ENCODE measurements at regions not wholly inside any gene's neighbourhood (a gene's known extent, or its start where the extent isn't known, plus 50 kb on each side); places are given as distances from the start of the nearest gene placed in this dataset.

DNA sequence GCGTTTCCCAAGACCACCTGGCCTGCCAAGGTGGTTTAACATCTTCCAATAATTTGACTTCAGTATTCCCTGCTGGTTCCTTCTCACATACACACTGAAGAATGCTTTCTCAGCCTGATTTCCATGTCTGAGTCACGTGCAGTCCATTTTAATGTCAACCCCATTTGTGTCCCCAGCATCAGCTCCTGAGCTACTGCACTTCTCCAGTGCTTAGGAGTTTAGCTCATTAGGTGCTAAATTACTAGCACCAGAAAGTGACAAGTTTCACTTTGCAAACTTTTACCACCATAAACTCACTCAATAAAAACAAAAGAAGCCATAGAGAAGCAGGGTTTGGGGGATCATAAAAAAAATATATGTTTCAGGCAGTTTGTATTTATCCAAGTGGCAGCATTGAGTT, 279.3 kb upstream of the SORCS1 start:
- Histone ChIP-seq H3K27ac (no peak overlapping the region), H3K9me3 (no peaks in the 10 kb centered on the region), H3K4me3 (no peak overlapping the region), H3K36me3 (no peaks in the 10 kb centered on the region), H3K4me1 (no peaks in the 10 kb centered on the region), H3K27me3 (no peaks in the 10 kb centered on the region)
- DNase-seq, result no peak
- intact Hi-C loops (cut with DNase I), result no loop called here
- 63 to 81% methylated on average over 2 of the region's 2 CpGs for WGBS, 2 donors
- TF ChIP-seq POLR2AphosphoS5 (IDR thresholded peaks at IDR 0.05), result no peak
- TF ChIP-seq CTCF (IDR thresholded peaks at IDR 0.05), result no peak
- TF ChIP-seq EP300 (IDR thresholded peaks at IDR 0.05), result no peak
- no peak for TF ChIP-seq POLR2A (IDR thresholded peaks at IDR 0.05)

GRCh38 chr10:107443326-107443725, 278.8 kb upstream of the SORCS1 start:
- H3K4me3 ChIP-seq, result no peak overlapping the region
- TF ChIP-seq POLR2A (IDR thresholded peaks at IDR 0.05) (no peak), CTCF (IDR thresholded peaks at IDR 0.05) (no peak), POLR2AphosphoS5 (IDR thresholded peaks at IDR 0.05) (no peak), EP300 (IDR thresholded peaks at IDR 0.05) (no peak)
- H3K4me1 ChIP-seq, result no peaks in the 10 kb centered on the region
- no peaks in the 10 kb centered on the region for H3K36me3 ChIP-seq
- no peaks in the 10 kb centered on the region for H3K27me3 ChIP-seq
- H3K27ac ChIP-seq, result no peak overlapping the region
- intact Hi-C loops (cut with DNase I), result no loop called here
- WGBS, 2 donors, result 0% methylated on average over 1 of the region's 1 CpG
- H3K9me3 ChIP-seq, result no peaks in the 10 kb centered on the region
- DNase-seq, result no peak

DNA sequence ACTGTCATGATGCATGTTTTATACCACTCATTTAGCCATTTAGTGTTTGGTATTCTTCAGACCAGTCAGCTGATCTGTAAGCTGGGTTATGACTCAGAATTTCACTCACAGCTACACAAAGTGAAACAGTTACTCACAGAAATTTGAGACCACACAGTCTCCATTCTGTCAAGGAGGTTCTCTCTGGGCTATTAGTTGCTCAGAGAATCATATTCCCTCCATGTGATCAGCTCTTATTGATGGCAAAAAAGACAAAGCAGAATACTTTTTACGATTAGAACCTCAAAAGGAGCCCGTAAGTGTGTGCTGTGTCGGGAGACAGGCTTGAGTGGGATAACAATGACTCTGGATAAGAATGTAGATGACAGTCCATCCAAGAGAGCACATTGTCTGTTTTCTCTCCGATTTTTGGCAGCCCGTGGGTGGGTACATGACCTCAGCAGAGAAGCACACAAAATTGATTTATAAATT, 277.6 kb upstream of the SORCS1 start:
- no peak for TF ChIP-seq CTCF (IDR thresholded peaks at IDR 0.05)
- no peak for TF ChIP-seq EP300 (IDR thresholded peaks at IDR 0.05)
- TF ChIP-seq POLR2AphosphoS5 (IDR thresholded peaks at IDR 0.05), result no peak
- TF ChIP-seq POLR2A (IDR thresholded peaks at IDR 0.05), result no peak
- 72 to 92% methylated on average over 5 of the region's 5 CpGs for WGBS, 2 donors
- Histone ChIP-seq H3K4me3 (no peak overlapping the region), H3K27ac (no peak overlapping the region), H3K9me3 (no peaks in the 10 kb centered on the region), H3K27me3 (no peaks in the 10 kb centered on the region), H3K36me3 (no peaks in the 10 kb centered on the region), H3K4me1 (no peaks in the 10 kb centered on the region)
- intact Hi-C loops (cut with DNase I), result no loop called here
- DNase-seq, result no peak

GRCh38 chr10:107440741-107441140, 276.2 kb upstream of the SORCS1 start:
- intact Hi-C loops (cut with DNase I), result no loop called here
- TF ChIP-seq POLR2A (IDR thresholded peaks at IDR 0.05), result no peak
- no peak for TF ChIP-seq POLR2AphosphoS5 (IDR thresholded peaks at IDR 0.05)
- no peak for TF ChIP-seq CTCF (IDR thresholded peaks at IDR 0.05)
- no peak for TF ChIP-seq EP300 (IDR thresholded peaks at IDR 0.05)
- H3K27ac ChIP-seq, result no peak overlapping the region
- H3K4me3 ChIP-seq, result no peak overlapping the region
- peaks cover 0 to 3% (median 0%) of the 10 kb centered on the region in 4 donors for H3K4me1 ChIP-seq
- H3K9me3 ChIP-seq, result no peaks in the 10 kb centered on the region
- 91 to 94% methylated on average over 5 of the region's 5 CpGs for WGBS, 2 donors
- no peak for DNase-seq
- no peaks in the 10 kb centered on the region for H3K36me3 ChIP-seq
- no peaks in the 10 kb centered on the region for H3K27me3 ChIP-seq

DNA sequence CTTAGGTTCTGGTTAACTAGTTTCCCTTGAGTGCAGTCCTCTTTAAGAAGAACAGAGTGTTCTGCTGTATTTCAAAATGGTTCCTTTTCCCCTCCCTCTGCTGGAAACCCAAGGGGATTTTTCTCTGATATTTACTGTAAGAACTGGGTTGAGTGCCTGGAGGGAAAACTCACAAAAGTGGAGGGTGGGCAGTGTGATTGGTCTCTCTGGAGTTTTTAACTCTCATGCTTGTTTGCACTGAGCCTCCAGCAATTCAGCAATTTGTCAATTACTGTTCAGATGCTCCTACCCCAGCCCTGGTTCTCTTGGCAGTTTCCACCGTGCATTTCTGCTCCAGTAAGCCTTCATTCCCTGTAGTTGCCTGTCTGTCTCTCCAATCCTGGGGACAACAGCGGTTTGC, 273.4 kb upstream of the SORCS1 start:
- intact Hi-C loops (cut with DNase I), result no loop called here
- H3K4me1 ChIP-seq, result peaks cover 0 to 3% (median 0%) of the 10 kb centered on the region in 4 donors
- no peak overlapping the region for H3K27ac ChIP-seq
- no peak for DNase-seq
- 81 to 82% methylated on average over 2 of the region's 2 CpGs for whole genome bisulfite sequencing, 2 donors
- H3K4me3 ChIP-seq, result no peak overlapping the region
- H3K9me3 ChIP-seq, result no peaks in the 10 kb centered on the region
- no peak for TF ChIP-seq CTCF (IDR thresholded peaks at IDR 0.05)
- TF ChIP-seq POLR2A (IDR thresholded peaks at IDR 0.05), result no peak
- TF ChIP-seq POLR2AphosphoS5 (IDR thresholded peaks at IDR 0.05), result no peak
- TF ChIP-seq EP300 (IDR thresholded peaks at IDR 0.05), result no peak
- no peaks in the 10 kb centered on the region for H3K27me3 ChIP-seq
- H3K36me3 ChIP-seq, result no peaks in the 10 kb centered on the region
